NCI-H1048 (cell line): ENCODE measurements at regions not wholly inside any gene's neighbourhood (a gene's known extent, or its start where the extent isn't known, plus 50 kb on each side); places are given as distances from the start of the nearest gene placed in this dataset.
"Not testable (repeated sequence)": the region's sequence is repeated elsewhere in the genome, so short reads cannot be mapped to it uniquely, and the experiment has no call there.

Experiments
- DNase-seq: peaks from one replicate; lab custom pipeline; 2025; lab: John Stamatoyannopoulos, UW

DNA sequence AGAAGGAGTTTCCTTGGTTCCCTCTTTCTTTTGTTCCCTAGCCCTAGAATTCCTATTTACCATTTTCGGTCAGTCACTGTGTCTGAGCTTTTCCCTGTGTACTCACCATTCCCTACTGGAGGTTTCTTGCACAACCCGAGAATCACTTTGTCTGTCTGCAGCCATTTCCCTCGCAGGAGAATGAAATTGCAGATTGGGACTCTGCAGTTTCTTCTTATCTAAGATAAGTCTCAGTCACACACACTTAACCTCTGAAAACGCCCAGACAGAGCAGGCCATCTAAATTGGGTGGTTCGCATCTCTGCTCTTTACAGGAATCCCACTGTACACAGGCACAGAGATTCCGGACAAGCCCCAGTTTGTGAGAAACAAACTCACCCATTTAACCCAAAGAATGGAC is 58.6 kb upstream of the CNTNAP2 start:
- DNase-seq = no peak

DNA sequence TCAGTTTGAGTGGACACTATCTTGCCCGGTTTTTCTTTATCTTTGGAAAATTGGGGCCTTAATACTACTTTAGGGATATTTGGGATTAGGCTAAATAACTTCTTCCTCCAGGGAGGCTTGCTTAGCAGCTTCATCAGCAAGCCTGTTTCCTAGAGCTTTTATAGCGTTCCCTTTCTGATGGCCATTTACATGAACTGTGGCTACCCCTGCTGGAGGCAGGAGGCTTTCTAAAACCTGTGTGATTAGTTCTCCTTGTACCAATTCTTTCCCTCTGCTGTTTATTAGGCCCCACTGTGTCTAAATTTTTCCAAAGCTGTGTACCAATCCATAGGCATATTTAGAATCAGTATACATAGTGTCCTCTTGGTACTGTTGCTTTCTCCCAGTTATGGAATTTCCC is 61.7 kb upstream of the CNTNAP2 start:
- DNase-seq = no peak

DNA sequence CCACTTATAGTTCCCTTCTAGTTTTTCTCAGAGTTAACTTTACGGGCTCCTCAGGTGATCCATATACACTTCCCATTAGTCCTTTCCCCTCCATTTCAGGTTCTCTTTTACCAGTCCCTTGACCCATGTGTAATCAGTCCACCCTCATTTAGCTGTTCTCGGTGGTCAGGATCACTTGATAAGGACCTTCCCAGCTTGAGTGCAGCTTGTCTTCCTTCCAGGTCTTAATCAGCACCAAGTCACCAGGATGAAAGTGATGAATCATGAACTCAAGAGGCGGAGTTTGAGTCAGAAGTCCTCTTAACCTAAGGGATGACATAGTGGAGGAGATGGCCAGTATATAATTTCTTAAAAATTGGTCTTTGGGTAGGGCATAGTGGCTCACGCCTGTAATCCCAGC is 63.1 kb upstream of the CNTNAP2 start:
- no peak for DNase-seq

DNA sequence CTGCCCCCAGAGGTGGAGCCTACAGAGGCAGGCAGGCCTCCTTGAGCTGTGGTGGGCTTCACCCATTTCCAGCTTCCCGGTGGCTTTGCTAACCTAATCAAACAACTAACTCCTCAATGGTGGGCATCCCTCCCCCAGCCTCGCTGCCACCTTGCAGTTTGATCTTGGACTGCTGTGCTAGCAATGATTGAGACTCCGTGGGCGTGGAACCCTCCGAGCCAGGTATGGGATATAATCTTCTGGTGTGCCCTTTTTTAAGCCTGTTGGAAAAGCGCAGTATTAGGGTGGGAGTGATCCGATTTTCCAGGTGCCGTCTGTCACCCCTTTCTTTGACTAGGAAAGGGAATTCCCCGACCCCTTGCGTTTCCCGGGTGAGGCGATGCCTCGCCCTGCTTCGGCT is 73.3 kb upstream of the CNTNAP2 start:
- not testable (repeated sequence) for DNase-seq

DNA sequence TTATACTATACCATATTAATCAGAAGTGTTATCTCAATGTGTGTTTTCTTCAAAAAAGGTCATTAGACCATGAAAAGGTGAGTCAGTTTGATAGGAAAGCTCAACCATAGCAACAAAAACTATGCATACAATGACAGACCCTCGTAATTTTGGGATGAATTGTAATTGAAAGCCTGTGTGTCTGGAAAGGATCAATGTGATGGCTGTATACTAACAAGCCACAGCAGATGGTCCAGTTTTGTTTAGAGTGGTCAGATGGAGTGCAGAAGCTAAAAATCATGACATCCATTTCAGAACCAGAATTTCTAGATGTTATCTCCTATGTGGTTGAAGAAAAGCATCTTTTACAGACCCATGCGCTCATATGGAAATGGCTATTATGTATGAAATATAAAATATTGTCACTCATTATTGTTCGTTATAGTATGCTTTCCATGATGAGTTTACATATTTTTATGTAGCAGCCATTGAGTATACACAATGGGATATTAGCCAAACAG is 88.3 kb upstream of the CNTNAP2 start:
- DNase-seq = no peak

DNA sequence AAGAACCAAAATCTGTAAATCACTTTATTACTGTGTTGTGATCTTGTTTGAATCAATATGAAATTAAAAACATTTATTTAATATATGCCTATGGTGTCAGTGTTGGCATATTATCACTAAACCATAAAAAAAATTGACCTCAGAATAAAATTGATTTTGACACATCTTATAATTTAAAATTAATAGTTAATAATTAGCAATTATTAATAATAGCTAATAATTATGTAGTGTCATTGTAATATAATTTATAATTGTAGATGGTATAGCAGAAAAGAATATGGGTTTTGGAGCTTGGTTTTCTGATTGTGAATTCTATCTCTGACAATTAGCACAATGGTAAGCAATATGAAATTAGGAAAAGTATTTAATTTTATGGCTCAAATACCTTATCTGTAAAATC is 89.4 kb upstream of the CNTNAP2 start:
- DNase-seq = no peak

DNA sequence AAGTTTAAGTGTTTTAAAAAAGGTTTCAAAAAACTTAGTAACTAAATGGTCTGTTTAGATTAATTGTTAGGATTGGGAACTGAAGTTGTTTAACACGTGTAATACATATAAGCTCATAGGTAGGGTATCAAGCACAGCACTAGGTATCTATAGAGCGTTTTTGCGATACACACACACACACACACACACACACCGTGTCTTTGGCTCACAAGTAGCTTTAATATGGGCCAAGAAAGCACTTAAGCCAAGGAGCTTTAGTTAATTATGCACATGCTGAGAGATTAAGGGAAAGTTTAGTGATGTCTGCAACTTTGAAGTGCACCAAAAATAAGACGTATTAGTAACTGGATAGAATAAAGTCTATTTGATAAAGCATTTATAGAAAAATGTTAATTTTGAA is 93.8 kb upstream of the CNTNAP2 start:
- no peak for DNase-seq

DNA sequence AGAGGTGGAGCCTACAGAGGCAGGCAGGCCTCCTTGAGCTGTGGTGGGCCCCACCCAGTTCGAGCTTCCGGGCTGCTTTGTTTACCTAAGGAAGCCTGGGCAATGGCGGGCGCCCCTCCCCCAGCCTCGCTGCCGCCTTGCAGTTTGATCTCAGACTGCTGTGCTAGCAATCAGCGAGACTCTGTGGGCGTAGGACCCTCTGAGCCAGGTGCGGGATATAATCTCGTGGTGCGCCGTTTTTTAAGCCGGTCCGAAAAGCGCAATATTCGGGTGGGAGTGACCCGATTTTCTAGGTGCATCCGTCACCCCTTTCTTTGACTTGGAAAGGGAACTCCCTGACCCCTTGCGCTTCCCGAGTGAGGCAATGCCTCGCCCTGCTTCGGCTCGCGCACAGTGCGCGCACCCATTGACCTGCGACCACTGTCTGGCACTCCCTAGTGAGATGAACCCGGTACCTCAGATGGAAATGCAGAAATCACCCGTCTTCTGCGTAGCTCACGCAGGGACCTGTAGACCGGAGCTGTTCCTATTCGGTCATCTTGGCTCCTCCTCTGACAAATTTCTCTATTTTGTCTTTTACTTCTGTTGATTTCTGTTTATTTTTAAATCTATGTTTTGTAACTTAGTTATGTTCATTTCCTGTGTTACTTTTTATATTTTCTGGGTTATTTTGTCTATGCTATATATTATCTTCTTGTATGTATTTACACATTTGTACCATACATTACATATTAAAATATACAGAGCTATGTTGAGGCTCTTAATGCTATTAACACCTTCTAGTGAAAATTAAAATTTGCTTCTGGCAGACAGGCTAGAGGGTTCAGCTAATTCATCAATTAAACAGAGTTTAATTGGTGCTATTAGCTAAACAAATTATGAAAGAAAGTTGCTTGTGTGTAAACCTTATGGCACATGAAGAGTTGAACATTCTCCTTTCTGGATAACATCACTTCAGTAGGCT is 97.3 kb upstream of the CNTNAP2 start:
- not testable (repeated sequence) for DNase-seq

DNA sequence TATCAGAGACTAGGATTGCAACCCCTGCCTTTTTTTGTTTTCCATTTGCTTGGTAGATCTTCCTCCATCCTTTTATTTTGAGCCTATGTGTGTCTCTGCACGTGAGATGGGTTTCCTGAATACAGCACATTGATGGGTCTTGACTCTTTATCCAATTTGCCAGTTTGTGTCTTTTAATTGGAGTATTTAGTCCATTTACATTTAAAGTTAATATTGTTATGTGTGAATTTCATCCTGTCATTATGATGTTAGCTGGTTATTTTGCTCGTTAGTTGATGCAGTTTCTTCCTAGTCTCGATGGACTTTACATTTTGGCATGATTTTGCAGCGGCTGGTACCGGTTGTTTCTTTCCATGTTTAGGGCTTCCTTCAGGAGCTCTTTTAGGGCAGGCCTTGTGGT is 99.2 kb upstream of the CNTNAP2 start:
- DNase-seq = not testable (repeated sequence)

DNA sequence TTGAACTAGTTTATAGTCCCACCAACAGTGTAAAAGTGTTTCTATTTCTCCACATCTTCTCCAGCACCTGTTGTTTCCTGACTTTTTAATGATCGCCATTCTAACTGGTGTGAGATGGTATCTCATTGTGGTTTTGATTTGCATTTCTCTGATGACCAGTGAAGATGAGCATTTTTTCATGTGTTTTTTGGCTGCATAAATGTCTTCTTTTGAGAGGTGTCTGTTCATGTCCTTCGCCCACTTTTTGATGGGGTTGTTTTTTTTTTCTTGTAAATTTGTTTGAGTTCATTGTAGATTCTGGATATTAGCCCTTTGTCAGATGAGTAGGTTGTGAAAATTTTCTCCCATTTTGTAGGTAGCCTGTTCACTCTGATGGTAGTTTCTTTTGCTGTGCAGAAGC is 102.4 kb upstream of the CNTNAP2 start:
- not testable (repeated sequence) for DNase-seq

DNA sequence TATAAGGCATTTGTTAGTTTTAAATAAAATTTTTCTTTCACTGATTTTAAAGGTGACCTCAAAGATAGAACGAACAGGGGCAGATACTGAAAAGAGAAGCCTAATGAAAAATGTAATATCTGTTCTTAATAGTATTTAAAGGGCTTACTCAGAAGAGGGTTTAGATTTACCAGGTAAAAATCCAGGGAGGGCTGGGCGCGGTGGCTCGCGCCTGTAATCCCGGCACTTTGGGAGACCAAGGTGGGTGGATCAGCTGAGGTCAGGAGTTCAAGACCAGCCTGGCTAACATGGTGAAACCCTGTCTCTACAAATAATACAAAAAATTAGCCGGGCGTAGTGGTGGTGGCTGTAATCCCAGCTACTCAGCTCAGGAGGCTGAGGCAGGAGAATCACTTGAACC is 108.3 kb upstream of the CNTNAP2 start:
- no peak for DNase-seq

DNA sequence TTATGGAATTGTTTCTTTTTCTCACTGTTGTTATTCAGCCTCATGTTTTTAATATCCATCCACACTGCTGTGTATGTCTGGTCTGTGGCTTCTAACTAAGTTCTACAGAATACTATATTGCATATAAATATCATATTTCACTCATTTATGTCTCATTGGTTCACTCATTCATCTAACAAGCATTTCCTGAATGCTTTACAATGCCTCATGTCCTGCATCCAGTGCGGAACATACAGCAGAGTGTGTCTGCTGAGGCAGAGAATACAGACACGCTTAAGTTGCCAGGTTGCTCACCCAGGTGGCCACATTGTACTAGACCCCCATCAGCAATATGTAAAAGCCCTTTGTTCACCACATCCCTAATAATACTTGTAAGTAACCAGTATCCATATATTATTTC is 111.8 kb upstream of the CNTNAP2 start:
- no peak for DNase-seq

DNA sequence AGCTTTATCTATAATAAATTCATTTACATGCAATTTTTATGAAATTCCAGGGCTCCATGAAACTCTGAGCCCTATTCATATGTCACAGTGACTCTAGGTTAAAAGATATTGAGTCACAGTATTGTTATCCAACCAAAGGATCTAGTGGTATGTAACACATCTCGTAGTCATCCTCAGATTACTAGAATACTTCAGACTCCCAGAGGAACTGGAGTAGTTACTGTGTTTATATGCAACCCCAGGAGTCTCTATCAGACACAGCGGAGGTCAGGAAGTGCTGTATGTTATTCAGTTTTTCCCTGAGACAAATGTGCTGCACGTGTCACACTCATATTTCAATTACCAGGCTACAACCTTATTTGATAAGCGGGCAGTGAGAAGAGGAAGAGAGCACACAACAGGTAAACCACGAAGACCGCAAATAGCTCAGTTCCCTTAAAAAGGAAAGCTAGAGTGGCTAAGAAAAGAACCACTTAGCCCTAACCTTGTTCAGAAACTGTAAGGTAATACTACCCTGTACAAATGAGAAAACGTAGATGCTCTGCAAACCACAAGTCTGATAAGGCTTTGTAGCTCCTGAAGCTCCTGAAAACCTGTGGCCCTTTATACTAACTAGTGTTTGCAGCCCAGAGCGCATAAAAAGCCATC is 114.0 kb upstream of the CNTNAP2 start:
- DNase-seq = no peak

DNA sequence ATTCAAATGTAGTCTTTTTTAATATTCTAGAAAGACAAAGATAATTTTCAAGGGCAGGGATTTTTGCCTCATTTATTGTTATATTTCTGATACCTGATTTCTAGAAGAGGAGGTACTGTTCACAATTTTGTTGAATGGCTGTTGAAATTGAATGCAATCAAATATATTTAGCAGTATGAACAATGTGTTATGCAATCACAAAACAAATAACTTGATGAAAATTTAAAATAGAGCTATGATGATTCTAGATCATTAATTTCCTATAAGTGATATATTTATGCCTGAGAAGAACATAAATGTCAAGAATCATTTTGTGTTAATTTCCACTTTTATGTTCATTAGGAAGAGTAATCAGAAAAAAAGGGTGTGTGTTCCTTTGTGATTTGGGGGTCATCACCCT is 114.6 kb upstream of the CNTNAP2 start:
- no peak for DNase-seq

DNA sequence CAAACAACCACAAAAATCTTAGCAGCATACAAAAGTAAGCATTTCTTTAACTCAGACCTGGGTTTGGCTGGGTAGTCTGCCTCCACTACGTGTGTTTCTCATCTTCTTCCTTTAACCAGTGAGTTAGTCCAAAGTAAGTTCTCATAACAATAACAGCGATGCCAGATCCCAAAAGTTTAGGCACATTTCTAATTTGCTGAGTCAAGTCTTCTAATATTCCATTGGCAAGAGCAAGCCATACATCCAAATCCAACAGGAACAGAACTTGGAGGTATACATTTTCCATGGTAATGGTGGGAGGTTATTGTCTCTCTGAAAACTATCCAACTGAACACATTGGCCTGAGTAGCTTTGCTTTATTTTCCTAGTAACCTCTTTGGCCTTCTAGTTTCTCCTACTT is 115.7 kb upstream of the CNTNAP2 start:
- no peak for DNase-seq

DNA sequence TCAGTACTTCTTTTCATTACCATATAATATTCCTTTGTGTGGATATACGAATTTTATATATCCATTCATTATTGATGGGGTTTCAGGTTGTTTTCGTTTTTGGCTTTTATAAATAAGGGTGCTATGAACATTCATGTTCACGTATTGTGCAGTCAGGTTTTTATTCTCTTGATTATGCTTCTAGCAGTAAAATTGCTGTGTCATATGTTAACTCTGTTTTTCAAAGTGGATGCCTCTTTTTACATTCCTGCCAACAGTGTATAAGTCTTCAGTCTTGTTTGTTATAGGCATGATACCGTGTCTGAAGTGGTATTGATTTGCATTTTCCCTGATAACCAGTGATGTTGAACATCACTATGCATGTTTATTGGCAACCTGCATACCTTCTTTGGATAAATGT is 127.1 kb upstream of the CNTNAP2 start:
- no peak for DNase-seq

DNA sequence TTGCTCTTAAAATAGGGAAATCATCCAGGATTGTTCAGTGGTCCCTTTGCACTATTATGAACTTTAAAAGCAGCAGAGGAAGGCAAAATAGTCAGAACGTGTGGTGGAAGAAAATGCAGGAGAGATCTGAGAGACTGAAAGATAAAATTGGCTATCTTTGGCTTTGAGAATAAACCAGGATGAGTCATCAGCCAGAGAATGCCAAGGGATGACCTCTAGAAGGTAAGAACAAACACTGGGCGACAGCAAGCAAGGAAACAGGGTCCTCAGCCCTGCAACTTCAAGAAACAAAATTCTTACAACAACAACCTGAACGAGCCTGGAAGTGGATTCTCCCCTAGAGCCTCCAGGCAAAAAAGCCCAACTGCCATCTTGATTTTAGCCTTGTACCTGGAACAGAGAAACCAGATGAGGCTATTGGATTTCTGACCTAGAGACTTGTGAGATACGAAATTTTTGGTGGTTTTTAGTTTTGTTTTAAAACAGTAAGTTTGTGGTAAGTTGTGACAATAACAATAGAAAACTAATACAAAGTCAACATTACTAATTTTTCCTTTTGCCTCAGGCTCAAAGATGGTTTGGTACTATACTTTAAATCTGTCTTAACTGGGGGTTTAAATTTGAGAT is 130.2 kb upstream of the CNTNAP2 start:
- DNase-seq = no peak

DNA sequence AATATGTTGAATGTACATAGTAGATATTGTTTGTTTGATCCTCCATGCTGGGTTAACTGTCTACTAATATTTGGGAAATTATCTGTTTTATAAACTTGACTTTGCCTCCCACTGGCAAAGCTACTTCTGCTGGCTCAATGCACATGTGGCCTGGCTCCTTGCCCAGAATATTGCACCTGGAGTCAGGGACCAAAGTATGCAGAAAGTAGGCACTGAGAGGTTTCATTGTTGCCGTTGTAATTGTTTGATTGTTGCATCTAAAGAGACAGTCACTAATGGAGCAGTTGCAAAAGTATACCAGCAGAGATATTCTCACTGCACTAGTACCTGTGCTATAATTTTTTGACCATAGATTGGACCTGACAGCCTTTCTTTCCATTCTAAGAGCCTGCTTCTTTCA is 137.8 kb upstream of the CNTNAP2 start:
- no peak for DNase-seq

DNA sequence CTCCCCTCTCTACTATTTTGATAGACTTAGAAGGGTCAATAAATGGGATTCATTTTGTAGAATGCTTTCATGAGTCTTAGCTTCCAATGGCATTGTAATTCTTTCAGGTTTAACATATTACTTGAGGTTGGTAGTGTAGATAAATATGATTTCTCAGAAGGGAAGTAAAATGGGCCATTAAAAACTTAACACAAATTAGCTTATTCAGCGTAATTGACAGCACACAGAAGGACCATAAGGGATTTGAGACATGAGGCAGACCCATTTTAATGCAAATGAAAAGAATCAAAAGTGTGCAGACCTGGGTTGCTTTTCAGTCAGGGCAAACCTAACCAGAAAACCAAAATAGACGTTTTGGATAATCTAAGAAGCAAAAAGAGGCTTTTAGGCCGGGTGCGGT is 156.6 kb upstream of the CNTNAP2 start:
- no peak for DNase-seq

DNA sequence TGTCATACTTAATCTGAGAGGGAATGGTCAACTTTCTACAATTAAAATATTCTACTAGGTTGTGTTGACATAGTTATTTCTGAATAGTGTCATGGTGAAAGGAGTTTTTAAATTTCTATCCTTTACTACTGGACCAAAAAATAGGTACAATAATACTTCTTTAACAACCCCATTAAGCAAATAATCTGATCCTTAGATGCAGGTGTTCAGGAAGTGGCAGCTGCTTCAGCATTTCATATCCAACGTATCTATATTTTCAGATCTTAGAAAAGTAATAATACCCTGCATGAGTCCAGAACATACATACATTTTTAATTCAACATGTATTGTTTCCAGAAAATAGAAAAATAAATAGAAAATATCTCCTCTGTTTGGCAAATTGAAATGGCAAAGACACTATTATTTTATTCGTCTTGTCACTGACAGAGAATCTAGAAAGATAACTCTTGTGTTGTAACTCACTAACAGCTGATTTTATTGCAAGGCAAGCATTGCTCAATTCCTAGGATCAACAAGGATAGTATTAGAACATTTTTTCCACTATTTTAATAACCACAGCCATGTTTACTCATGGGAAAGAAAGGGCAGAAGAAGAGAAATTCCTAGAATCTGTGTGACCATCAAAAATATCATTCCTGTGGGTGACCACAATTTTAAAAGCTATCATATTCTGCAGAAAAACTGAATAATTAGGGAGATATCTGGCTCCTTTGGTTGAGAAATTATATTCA is 159.3 kb upstream of the CNTNAP2 start:
- DNase-seq = no peak

DNA sequence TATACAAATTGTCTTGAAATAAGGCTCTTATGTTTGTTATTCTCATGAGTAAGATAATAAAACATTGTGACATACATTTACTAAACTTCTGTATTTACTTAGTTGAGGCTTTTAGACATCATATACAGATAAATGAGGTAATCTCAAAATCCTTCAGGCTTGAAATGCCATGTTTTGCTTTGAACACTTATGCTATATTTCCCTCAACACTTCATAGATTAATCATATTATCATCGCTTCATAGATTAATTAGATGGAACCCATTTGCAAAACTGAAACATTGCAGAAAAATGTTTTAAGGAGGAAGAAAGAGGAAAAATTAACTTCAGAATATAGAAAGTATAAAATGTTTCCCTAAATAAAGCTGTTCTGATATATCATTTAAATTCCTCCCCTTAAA is 165.0 kb upstream of the CNTNAP2 start:
- DNase-seq = no peak

DNA sequence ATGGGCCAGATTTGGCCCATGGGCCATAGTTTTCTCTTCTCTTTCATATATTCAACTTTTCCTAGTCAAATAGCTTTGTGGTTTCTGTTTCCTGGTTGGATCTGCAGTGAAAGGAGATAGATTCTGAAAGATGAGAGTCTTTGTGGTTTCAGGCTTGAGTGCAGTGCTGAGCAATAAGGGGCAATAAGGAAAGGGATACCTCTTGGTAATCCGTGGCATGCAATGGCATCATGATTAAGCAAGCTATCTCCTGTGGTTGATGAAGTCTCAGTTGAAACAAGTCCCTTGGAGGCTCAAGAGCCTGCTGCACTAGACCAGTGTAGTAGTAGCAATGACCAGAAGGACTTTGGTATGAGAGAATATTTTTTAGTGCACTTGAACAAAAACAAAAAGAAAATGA is 187.7 kb upstream of the CNTNAP2 start:
- DNase-seq = no peak
